ENCODE measurements at regions not wholly inside any gene's neighbourhood (a gene's known extent, or its start where the extent isn't known, plus 50 kb on each side); places are given as distances from the start of the nearest gene placed in this dataset.

- no peak for DNase-seq
Measured at GRCh38 chr2:235312571-235312970, 181.3 kb upstream of the AGAP1 start.

DNA sequence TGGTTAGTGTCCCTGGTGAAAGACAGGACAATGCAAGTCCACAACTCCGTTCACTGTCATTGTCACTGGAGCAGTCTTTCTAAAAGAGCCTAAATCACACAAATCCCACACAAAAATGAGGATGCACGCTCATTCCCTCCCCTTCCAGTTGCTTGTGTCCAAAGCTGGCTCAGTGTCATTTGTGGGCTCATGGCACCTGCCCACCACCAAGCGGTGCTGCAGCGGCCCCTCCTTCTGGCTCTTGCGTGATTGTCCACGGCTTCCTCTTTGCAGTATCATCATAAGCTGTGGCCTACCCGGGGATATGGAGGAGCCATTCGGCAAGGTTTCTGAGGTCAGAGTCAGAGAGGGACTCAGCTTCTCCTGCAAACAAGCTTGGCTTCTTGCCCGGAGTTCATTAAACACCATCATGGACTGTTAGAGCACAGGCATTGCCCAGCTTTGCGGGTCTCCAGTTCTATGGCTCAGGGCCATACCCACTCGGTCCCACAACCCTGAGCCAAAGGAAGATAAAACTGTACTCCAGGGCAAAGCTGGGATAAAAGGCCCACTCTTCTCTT, 179.4 kb upstream of the AGAP1 start:
- DNase-seq: no peak

GRCh38 chr2:235319095-235319494, 174.7 kb upstream of the AGAP1 start:
- DNase-seq: no peak

DNA sequence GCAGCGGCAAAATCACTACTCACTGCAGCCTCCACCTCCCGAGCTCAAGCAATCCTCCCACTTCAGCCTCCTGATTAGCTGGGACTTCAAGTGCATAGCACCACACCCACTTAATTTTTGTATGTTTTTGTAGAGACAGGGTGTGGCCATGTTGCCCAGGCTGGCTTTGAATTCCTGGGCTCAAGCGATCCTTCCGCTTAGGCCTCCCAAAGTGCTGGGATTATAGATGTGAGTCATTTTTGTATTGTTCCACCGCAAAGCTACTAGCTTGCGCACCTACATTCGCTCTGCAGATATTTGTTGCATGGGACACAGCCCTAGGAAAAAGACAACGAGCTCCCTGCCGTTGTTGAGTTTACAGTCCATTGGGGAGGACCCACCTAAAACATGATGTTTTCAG, 173.5 kb upstream of the AGAP1 start:
- no peak for DNase-seq

- DNase-seq: no peak
Measured at GRCh38 chr2:235324324-235324723, 169.5 kb upstream of the AGAP1 start.

DNA sequence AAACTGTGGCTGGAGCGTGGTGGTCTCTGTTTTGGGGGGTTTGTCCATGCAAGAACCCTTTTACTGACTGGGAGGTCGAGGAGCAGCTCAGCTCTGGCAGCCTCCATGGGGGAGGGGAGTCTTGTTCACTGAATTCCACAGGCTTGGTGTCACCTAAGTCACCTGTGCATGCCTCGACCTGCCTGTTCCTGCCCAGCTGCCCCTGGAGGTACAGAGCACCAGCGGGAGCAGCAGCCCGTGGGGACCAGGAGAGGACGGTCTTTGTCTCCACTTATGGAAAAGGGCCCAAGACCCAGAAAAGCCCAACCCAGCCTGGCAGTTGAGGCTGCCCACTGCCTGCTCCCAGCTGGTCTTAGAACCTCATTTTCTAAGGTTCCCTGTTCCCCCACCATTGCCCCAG, 168.7 kb upstream of the AGAP1 start:
- DNase-seq: no peak

DNA sequence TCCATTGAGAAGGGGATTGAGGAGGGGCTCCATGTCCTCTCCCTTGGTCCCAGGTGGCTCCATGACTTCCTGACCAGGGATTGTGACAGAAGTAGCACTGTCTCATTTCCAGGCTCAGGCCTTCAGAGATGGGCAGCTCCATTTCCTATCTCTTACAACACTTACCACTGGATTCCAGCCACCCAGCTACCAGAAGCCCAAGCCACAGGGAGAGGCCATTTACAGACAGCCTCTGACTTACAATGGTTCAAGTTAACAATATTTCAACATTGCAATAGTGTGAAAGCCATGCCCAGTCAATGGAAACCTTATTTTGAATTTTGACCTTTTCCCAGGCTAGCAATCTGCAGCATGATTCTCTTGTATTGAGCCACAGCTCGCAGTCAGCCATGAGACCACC, 164.9 kb upstream of the AGAP1 start:
- DNase-seq: no peak

DNA sequence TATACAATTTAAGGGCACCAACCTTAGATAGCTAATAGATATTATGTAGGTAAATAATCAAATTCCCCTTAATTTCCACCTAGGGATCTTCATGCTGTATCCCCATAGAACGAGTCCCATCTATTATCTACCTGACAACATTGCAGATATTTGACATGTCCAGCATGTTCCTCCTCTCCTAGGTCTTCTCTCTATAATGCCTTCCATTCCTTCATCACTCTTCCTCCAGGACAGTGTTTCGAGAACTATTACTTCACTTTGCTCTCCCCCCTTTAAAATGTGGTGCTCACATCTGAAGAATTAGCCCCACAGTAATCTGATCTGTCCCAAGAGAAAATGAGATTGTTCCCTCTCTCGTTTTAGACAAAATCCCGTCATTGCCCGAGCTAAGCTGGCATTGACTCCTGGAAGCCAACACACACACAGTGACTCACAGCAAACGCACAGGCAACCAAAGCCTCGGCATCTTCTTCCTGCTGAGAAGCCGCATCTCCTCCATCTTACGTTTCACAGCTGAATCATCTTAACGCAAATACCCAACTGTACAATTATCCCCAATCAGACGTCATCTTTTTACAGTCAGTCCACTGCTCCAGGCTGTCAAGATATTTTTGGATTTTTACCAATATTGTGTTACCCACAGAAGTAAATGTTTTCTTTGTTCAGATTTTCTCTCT, 162.9 kb upstream of the AGAP1 start:
- no peak for DNase-seq

DNA sequence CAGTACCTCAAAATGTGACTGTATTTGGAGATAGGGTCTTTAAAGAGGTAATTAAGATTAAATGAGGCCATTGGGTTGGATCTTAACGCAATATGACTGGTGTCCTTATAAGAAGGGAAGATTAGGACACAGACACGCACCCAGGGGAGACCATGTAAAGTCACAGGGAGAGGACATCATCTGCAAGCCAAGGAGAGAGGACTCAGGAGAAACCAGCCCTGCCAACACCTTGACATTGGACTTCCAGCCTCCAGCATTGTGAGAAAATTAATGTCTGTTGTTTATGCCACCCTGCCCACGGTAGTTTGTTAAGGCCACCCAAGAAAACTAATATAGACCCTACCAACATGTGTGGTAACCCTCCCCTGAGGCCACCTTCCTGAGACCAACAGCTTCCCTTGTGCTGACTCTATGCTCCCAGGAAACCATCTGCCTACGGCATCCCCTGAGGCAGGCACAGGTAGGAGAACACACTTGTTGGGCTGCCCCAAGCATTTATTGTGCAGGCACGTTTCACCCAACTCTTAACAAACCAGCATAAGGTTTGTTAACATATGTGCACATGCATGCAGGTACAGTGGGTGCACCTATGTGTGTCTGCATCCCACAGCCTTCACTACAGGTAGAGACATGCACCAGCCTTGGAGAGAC, 161.5 kb upstream of the AGAP1 start:
- DNase-seq: no peak

GRCh38 chr2:235333076-235333475, 160.8 kb upstream of the AGAP1 start:
- no peak for DNase-seq

- DNase-seq: no peak
Measured at GRCh38 chr2:235334179-235334578, 159.7 kb upstream of the AGAP1 start.

GRCh38 chr2:235343156-235343774, 150.6 kb upstream of the AGAP1 start:
- DNase-seq: no peak

GRCh38 chr2:235343869-235344268, 150.0 kb upstream of the AGAP1 start:
- no peak for DNase-seq

DNA sequence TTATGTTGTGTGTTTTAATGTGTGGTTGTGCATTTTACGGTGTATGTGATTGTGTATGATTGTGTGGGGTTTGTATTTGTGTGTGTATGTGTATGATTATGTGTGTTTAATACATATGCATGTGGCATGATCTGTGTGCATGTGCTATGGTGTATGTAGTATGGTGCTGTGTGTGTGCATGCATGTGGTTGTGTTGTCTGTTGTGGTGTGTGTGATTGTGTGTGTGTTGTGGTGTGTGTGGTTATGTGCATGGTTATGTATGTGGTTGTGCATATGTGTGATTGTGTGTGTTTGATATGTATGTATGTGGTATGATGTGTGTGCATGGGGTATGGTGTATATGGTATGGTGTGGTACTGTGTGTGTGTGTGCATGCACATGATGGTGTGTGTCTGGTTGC, 148.1 kb upstream of the AGAP1 start:
- no peak for DNase-seq

- no peak for DNase-seq
Measured at GRCh38 chr2:235347691-235348090, 146.2 kb upstream of the AGAP1 start.

- no peak for DNase-seq
Measured at GRCh38 chr2:235348329-235348728, 145.5 kb upstream of the AGAP1 start.

DNA sequence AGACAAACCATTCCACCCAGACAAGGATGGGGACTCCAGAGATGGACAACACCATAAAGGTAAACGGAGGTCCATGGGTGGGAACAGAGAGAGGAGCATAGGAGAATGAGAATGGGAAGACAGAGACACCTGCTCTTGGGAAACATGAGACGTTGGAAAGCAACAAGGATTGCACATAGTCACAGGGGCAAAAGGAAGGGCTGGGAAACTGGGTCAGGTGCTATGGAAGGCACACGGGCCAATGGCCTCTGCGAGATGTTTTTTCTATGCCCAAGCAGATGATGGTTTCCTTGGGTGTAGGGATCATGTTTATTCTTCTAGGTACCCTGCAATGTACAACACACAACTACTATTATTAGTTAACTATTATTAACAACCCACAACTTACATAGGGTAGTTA, 143.6 kb upstream of the AGAP1 start:
- no peak for DNase-seq

GRCh38 chr2:235352541-235352940, 141.3 kb upstream of the AGAP1 start:
- no peak for DNase-seq

DNA sequence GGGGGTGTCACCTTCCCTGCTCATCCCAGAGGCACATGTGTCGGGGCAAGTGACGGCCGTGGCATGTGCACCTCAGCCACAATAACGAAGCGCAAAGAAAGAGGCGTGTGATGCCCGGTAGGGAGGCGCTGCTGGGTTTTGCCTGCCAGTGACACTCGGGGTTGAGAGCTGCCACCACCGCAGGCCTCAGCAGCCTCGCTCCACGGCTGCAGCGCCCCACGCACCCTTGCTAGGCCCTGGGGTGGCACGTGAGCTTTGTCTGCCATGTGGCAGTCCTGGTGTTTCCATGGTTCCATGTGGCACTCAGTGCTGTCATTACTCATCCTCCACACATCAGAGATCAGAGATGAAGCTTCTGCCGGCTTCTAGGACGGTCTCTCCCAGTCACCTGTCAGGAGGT, 136.0 kb upstream of the AGAP1 start:
- DNase-seq: no peak

GRCh38 chr2:235358981-235359471, 134.8 kb upstream of the AGAP1 start:
- no peak for DNase-seq

DNA sequence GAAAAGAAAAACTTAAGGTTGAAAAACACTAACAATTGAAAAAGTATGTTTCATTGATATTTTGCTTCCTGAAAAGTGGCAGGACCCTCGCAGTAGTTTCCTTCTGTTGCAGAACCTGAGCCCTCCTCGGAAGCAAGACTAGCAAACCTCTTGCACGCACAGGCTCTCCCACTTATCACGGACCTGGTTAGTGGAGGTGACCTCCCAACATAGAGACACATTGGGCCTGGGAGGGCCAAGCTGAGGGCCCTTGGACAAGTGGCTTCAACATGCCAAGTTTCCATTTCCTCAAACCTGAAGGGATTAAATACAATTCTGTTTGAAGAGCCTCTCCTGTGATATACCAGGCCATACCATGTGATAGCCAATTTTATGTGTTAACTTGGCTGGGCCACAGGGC, 133.4 kb upstream of the AGAP1 start:
- no peak for DNase-seq

- no peak for DNase-seq
Measured at GRCh38 chr2:235365743-235366142, 128.1 kb upstream of the AGAP1 start.

- no peak for DNase-seq
Measured at GRCh38 chr2:235366390-235366789, 127.5 kb upstream of the AGAP1 start.

DNA sequence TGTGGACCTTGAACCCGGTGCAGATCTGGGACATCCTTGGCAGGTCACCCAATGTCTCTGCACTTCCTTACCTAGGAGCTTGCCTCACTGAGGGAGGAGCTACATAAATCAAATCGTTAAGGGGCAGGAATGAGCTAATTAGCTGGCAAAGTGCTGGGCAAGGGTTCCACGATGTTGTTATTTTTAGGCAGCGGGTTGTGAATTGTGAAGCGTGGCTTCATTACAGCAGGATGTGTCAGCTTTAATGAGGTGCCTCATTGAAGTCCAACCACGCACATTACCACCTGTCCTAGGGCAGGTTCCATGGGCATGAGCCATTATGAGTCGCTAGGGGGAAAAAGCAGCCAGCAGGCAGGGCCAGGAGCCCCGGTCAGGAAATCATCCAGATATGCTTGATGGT, 127.0 kb upstream of the AGAP1 start:
- no peak for DNase-seq

All from suppressor macrophage treated with lipopolysaccharide for 4 hours (primary cell).